NCI-H2196 (cell line): ENCODE measurements at regions not wholly inside any gene's neighbourhood (a gene's known extent, or its start where the extent isn't known, plus 50 kb on each side); places are given as distances from the start of the nearest gene placed in this dataset.

Source experiments
- DNase-seq: peaks from one replicate; lab custom pipeline; 2025; ENCODE audit not compliant: unreplicated experiment; lab: John Stamatoyannopoulos, UW

GRCh38 chr3:180528843-180529242 lies 73.1 kb upstream of the TTC14 start:
- DNase-seq = no peak

DNA sequence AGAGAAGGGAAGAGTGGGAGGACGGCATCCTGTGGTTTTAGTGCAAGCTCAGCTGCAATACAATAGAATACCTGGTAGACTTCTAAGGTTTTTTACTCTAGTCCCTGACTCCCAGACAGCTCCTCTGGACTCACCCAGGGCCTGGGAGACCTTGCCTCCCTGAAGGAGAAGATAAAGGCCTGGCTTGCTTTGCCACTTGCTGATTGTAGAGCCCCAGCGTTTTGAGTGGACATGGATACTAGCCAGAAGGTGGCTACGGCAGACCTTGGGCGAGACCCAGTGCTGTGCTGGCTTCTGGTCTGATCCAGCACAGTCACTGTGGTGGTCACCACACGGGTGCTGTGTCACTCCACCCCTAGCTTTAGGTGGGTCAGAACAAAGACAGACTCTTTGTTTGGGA lies 72.2 kb upstream of the TTC14 start:
- no peak for DNase-seq

DNA sequence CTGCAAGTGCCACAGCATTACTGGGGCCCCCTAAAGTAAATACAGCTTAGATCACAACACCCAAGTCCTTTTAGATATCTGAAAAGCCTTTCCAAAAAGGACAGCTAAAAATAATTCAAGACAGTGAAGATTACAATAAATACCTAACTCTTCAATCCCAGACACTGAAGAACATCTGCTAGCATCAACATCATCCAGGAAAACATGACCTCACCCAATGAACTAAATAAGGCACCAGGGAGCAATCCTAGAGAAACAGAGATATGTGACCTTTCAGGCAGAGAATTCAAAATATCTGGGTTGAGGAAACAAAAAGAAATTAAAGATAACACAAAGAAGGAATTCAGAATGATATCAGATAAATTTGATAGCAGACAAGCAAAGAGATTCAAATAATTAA lies 71.7 kb upstream of the TTC14 start:
- DNase-seq = no peak

GRCh38 chr3:180531303-180532278 lies 70.4 kb upstream of the TTC14 start:
- DNase-seq = no peak

GRCh38 chr3:180534828-180535227 lies 67.1 kb upstream of the TTC14 start:
- no peak for DNase-seq

DNA sequence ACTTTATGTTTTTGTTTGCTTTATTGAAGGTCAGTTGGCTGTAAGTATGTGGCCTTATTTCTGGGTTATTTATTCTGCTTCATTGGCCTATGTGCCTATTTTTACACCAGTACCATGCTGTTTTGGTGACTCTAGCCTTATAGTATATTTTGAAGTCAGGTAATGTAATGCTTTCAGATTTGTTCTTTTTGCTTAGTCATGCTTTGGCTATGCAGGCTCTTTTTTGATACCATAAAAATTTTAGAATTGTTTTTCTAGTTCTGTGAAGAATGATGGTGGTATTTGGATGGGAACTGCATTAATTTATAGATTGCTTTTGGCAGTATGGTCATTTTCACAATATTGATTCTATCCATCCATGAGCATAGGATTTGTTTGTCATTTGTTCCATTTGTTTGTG lies 63.5 kb upstream of the TTC14 start:
- DNase-seq = no peak

GRCh38 chr3:180543877-180544276 lies 58.1 kb upstream of the TTC14 start:
- no peak for DNase-seq

DNA sequence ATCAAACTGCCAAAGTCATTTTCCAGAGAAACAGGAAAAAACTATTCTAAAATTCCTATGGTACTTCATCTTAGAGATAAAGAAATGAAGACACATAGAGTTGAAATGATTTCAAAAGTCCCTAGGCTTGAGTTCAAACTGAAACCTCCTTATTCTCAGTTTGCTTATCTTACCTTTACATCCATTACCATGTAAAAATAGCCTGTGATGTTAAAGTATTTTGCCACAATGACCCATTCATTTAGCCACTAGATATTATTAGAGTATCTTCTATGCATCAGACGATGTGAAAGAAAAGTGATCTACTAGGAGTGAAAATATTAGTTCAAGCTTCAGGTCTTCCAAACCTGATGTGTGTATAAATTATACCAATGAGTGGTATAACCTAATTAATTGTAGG lies 55.1 kb upstream of the TTC14 start:
- no peak for DNase-seq

GRCh38 chr3:180548050-180548449 lies 53.9 kb upstream of the TTC14 start:
- no peak for DNase-seq
